LHCN-M2 (cell line): ENCODE measurements at regions not wholly inside any gene's neighbourhood (a gene's known extent, or its start where the extent isn't known, plus 50 kb on each side); places are given as distances from the start of the nearest gene placed in this dataset.

Source experiments
- DNase-seq: peaks from one replicate; pipeline ENCODE4 v3.0.0-alpha.2; 2012; ENCODE audit warnings: low read depth

DNA sequence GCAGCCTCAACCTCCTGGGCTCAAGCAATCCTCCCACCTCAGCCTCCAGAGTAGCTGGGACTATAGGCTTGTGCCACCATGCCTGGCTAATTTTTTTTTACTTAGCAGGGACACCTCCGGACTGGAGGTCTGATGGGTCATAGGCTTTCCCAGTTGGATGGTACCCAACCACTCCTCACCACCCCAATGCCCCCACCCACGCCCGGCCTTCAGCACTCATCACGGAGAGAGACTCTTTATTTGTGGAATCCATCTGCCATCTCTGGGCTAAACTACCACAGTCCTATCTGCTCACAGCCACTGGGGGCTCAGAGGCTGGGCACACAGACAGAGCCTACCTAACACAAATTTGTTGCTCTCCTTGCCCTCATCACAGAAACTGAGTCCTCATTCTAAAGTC, 58.3 kb upstream of the STXBP1 start:
- no peak for DNase-seq

GRCh38 chr9:127554966-127555839, 56.9 kb upstream of the STXBP1 start:
- DNase-seq: no peak

DNA sequence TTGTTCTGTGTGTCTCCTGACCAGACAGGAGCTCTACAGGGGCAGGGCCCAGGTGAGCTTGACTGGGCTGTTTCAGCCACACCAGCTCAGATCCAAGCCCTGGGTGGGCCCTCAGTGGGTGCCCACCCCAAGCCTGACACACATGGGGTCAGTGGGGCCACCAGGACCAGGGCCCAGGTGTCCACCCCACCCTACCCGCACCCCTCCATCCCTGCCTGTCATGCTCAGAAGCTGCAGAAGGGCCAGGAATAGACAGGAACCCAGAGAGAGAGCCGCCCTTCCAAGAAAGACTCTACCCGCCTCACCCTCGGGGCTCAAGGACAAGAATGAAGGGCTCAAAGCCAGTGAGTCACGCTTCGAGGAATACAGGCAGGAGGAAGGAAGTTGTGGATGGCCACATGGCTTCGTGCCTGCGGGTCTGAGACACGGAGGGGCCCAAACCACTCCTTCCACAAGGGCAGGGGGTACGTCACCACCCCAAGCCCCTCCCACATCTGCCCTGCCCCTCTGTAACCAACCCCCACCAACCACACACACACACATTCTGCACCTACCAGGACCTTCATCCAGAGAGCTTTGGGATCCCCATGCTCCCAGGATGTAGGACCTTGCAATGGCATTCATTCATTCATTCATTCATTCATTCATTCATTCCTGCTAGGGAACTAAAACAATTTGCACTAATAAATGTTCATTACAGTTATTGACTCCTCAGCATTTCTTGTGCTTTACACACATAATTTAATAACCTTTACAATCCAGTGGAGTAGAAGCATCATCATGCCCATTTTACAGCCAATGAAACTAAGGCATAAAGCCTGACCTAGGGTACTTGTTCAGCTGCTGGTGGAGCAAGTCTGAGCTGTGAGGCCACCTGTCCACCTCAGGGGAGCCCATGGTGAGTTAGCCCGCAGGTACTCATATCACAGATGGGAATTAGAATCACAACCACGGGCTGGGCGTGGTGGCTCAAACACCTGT, 55.9 kb upstream of the STXBP1 start:
- peak; percentile 96 for DNase-seq

- no peak for DNase-seq
Measured at GRCh38 chr9:127556871-127557270, 55.2 kb upstream of the STXBP1 start.

- no peak for DNase-seq
Measured at GRCh38 chr9:127557466-127557869, 54.6 kb upstream of the STXBP1 start.

DNA sequence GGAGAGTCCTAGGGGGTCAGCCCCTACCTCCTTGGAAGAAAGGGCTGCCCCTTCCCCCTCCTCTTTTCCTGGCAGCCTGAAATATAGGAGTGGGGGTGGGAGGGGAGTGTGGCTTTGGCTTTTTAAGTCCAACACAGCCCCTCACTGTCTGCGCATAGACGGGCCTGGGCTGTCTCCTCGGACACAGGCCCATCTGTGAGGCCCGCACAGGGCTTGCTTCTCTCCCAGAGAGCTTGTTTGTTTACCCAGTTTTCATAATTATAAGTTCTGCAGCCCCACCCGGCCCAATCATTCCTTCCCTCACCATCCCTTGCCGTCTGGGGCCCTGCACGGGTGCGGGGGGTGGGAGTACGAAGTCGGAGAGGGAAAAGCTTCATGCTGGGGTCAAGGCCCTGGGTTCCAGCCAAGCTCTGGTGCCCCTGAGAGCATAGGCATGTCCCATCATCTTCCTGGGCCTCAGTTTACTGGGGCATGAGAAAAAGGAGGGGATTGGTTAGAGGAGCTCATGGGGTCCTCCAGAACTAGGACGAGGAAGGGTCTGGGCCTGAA, 54.0 kb upstream of the STXBP1 start:
- DNase-seq: no peak

GRCh38 chr9:127558581-127559246, 53.4 kb upstream of the STXBP1 start:
- DNase-seq: peak; percentile 9

GRCh38 chr9:127559247-127559680, 52.8 kb upstream of the STXBP1 start:
- DNase-seq: no peak

GRCh38 chr9:127561491-127562278, 50.4 kb upstream of the STXBP1 start:
- DNase-seq: peak; percentile 99
